EL (cell line): ENCODE measurements at regions not wholly inside any gene's neighbourhood (a gene's known extent, or its start where the extent isn't known, plus 50 kb on each side); places are given as distances from the start of the nearest gene placed in this dataset.
A peak's percentile ranks its signal among the peaks of the same experiment; 100 is the strongest.

Source experiments
- DNase-seq: peaks from one replicate; pipeline ENCODE4 v3.0.0-alpha.2; 2016

- peak; percentile 21 for DNase-seq
Observed at GRCh38 chr14:89660166-89660565, 243.1 kb upstream of the FOXN3 start.

DNA sequence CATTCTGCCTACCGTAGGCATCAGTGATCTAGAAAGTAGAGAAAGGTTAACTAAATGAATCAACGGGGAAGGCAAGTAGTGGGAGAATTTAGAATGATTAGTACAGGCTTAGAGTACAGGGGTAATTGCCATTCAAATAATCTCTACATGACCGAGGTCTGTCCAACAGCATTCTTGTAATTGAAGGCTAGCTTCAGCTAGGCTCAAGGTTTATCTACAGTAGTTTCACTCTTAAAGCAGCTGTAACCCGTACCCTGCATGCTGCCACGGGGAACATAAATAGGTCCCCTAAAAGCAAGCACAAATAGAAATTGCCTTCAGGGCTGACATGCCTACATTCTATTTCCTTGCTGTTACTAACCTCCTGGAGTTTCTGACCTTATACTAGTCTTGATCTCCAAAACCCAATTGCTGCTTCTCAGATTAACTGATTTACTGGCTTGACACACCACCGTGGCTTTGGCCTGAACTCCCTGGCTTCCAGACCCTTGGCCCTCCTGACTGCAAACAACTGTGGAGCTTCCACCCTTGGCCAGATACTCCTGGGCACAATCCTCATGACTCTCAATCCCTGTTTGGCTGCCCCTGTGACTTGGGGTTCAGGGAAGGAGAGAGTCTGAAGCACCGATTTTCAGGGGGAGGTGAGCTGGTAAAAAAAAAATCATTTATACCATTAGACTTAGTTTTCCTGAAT is 242.1 kb upstream of the FOXN3 start:
- DNase-seq, result no peak

- no peak for DNase-seq
Observed at GRCh38 chr14:89657014-89657413, 240.0 kb upstream of the FOXN3 start.

DNA sequence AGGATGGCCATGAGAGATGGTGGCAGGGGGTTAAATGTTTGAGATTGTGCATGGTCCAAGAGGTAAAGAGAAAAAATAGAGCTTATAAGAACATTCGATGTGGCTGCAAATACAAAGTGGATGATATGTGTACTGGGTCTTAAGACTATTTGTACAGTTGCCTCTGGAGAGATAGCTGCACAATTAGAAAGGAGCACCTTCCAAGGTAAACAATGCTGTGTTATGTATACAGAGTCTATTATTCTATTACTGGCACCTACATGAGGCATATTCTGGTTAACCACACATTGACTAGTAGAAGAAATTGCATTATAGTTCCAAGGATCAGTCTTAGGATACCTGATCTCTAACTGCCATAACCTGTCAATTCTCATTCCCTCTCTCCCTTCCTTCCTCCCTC is 238.0 kb upstream of the FOXN3 start:
- no peak for DNase-seq

- DNase-seq, result no peak
Observed at GRCh38 chr14:89652352-89652751, 235.3 kb upstream of the FOXN3 start.

GRCh38 chr14:89651805-89652204 is 234.8 kb upstream of the FOXN3 start:
- DNase-seq, result no peak

GRCh38 chr14:89650077-89650978 is 233.3 kb upstream of the FOXN3 start:
- DNase-seq, result peak; percentile 23

DNA sequence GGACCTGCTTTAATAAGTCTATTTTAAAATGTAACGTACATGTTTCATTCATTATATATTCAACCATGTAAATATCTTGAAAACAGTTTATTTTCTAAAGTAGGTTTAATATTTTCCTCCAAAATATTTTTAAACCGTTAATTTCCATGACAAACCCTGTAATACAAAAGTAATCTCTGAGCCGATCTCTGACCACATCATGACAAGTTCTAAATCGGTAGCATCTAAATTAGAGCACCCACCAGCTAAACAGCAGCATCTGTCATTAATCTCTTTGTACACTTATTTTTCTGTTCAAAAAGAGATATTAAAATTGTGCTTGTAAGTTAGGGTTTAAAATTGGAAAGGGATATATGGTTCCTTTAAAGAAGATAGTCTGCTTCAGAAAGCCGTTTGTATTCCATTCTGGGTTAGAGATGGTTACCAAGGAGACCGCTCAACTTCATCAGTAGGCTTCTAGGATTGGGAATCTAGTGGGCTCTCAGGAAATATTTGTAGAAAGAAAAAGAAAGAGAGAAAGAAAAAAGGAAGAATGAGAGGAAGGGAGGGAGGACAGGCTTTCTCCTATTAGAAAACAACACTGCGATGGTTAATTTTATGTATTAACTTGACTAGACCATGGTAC is 232.5 kb upstream of the FOXN3 start:
- DNase-seq, result no peak

- no peak for DNase-seq
Observed at GRCh38 chr14:89648924-89649323, 231.9 kb upstream of the FOXN3 start.

DNA sequence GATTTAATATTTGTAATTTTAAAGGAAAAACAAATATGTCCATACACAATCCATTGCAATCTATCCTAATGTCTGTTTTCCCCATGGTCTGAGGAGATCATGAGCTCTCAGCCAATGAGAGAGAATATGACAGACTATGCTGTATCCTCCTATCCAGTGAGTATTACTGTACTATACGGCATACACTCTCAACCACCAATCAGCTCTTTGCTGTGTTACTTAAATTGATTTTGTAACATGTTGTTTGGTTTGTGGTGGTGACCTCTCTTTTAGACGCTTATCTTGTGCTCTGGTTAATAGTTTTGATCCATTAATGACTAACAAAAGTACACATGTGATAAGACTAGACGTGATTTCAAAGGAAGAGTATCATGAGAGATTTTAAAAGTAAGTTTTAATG is 231.5 kb upstream of the FOXN3 start:
- no peak for DNase-seq

- DNase-seq, result no peak
Observed at GRCh38 chr14:89646971-89647370, 229.9 kb upstream of the FOXN3 start.

DNA sequence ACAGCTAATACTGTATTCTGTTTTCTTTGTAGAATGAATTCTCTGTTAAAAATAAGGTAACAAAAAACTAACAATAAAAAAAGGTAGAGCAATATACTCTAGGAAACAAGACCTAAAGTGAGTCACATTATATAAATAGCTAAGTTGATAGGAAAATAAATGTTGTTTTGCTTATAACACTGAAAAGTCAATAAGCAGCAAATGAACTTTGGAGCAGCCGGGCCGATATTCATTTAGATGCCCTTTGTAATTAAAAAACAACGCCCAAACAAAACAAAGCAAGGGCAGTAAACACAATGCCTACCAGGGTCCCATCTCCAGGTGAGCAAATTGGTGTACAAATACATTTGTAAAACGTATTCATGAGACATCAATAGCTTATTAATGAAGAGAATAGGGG is 227.6 kb upstream of the FOXN3 start:
- DNase-seq, result no peak

DNA sequence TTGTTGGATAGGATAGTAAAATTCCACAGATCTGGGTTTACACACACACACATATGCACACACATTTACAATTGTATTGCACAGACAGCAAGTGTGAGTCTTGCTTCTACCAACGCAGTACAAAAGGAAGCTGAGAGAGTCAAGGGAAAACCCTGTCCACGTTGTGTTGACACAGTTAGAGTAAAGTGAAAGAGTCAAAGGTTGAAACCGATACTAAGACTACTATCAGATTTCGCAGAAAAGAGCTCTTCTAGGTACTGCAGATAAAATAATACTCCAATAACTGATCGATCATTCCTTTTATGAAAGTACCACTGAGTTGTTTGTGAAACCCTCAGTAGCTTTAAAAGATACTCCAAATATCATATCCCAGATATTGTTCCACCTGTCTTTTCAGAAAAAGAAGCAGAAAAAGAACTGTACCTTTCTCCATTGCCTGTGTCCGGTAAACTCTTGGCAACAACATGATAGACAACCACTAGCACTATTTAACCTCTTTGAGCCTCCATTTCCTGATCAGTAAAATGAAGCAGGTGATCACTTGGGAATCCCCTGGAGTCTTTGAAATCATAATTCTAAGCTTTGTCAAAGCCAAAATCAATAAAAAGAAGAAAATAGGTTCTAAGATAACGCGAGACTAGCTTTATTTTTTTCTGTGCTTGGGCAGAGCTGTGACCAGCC is 224.6 kb upstream of the FOXN3 start:
- DNase-seq, result no peak

DNA sequence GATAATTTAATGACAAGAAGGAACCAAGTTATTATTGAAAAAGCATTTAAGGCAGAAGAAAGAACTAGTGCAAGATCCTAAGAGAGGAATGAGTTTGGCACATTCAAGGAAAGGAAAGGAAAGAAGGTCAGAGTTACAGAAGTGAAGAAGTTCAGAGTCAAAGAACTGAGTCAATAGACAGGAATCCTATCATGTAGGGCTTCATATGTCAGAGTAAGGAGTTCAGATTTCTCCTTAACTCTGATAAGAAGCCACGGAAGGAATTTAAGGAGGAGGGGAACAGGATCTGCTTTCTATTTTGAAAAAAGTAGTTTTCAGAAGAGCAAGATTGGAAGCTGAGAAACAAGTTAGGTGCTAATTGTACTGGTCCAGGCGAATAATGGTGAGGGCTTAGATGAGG is 223.1 kb upstream of the FOXN3 start:
- peak; percentile 32 for DNase-seq

- DNase-seq, result no peak
Observed at GRCh38 chr14:89639687-89640086, 222.7 kb upstream of the FOXN3 start.

DNA sequence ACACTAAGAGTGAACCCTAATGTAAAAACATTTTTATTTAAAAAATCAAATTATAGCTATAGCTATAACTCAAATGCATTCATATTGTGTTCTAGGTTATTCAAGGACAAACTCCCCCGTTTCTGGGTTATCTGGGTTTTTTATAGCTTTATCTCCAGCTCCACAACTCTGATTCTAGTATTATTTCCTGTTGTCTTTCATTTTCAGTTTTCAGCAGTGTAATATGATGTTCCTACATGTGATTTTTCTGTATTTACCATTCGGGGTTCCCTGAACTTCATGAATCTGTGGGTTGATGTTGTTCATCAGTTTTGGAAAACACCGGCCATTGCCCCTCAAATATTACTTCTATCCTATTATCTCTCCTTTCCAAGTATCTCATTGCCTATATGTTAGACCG is 221.9 kb upstream of the FOXN3 start:
- no peak for DNase-seq

DNA sequence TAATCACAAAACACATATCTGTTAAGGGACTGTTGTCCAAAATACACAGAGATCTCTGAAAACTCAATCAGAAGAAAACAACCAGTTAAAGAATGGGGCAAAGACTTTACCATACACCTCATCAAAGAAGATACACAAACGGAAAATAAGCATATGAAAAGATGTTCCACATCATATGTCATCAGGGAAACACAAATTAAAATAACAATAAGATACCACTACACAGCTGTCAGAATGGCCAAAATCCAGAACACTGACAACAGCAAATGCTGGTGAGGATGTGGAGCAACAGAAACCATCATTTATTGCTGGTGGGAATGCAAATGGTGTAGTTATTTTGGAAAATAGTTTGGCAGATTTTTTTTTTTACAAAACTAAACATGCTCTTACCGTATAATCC is 220.5 kb upstream of the FOXN3 start:
- DNase-seq, result no peak

- DNase-seq, result no peak
Observed at GRCh38 chr14:89635615-89636014, 218.6 kb upstream of the FOXN3 start.

DNA sequence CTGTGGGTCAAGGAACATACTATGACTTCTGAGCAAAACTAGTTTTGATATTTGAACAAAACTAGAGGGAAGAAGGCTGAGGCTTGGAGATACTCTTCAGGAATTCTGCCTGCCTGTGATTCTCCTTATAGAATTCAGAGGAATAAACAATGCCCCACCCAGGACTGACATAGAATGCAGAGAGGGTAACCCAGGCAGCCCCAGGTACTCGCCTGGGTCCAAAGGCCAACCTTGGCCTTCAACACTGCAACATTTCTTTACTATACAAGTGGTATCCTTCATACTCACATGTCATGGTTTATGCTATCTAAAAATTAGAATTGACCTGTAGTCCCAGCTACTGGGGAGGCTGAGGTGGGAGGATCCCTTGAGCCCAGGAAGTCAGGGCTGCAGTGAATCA is 217.0 kb upstream of the FOXN3 start:
- DNase-seq, result no peak

GRCh38 chr14:89630101-89630829 is 213.2 kb upstream of the FOXN3 start:
- peak; percentile 55 for DNase-seq

DNA sequence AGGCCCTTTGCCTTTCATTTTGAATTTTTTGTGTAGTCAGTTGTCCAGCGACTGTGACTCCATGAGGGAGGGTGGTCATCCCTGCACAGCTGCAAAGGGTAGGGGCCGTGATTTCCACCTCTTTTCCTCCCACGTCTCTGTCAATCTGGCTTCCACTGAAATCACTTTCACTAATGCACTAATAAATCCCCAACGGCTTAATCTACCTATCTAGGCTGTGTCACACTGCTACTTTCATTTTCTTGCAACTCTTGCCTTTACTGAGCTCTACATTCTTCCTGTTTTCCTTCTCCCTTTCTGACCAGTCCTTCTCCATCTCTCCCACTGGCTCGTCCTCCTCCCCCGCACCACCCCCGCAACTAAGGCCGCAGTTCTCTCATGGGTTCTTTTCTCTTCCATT is 212.3 kb upstream of the FOXN3 start:
- no peak for DNase-seq

DNA sequence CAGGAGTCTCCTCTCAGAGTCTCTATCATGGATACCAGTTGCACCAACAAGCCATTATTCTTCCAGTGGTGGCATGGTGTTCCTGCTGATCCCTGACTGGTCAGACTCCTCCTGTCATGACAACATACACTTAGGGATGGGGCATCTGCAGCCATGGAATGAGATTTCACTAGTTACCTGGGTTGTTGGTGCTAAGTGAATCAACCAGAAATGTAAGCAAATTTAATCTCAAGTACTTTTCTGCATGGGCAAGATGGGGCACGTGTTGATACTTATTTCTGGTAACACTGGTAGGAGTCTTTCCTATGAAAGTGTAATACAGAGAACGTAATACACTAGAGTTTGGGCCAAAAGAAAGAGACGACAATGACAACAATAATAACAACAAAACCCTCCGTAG is 211.5 kb upstream of the FOXN3 start:
- no peak for DNase-seq
